ENCODE measurements at regions not wholly inside any gene's neighbourhood (a gene's known extent, or its start where the extent isn't known, plus 50 kb on each side); places are given as distances from the start of the nearest gene placed in this dataset.

DNA sequence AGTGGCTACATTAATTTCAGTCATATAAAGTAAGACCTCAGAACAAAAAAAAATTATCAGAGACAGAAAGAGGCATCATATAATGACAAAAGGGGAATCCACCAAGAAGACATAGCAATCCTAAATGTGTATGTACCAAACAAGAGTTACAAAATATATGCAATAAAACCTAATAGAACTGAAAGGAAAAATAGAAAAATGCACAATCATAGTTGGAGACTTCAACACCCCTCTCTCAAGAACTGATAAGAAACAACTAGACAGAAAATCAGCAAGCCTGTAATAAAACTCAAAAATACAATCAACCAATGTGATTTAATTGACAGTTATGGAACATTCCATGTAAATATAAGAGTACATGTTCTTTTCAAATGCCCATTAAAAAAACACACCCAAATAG is 61.3 kb upstream of the C16orf82 start:
- H3K9me3 ChIP-seq (ENCODE audit: insufficient read depth, low read length) = no peaks in the 10 kb centered on the region
- H3K4me2 ChIP-seq (ENCODE audit: low read length) = no peak overlapping the region
- H3K36me3 ChIP-seq (replicated peaks; ENCODE audit: low read depth, low read length) = no peaks in the 10 kb centered on the region
- no peak overlapping the region for H3K9ac ChIP-seq (ENCODE audit: low read length)
- no peaks in the 10 kb centered on the region for H3K4me1 ChIP-seq (ENCODE audit: low read length)
- no peak overlapping the region for H3K4me3 ChIP-seq (ENCODE audit: low read length)
- no peak overlapping the region for H2AFZ ChIP-seq (ENCODE audit: low read depth, low read length)
- no peak overlapping the region for H3K27ac ChIP-seq (ENCODE audit: low read length)
- no peaks in the 10 kb centered on the region for H3K79me2 ChIP-seq (ENCODE audit: low read length)
- no peak for TF ChIP-seq EZH2phosphoT487 (IDR thresholded peaks at IDR 0.05; ENCODE audit: low read depth)
- TF ChIP-seq, protein P1, sequence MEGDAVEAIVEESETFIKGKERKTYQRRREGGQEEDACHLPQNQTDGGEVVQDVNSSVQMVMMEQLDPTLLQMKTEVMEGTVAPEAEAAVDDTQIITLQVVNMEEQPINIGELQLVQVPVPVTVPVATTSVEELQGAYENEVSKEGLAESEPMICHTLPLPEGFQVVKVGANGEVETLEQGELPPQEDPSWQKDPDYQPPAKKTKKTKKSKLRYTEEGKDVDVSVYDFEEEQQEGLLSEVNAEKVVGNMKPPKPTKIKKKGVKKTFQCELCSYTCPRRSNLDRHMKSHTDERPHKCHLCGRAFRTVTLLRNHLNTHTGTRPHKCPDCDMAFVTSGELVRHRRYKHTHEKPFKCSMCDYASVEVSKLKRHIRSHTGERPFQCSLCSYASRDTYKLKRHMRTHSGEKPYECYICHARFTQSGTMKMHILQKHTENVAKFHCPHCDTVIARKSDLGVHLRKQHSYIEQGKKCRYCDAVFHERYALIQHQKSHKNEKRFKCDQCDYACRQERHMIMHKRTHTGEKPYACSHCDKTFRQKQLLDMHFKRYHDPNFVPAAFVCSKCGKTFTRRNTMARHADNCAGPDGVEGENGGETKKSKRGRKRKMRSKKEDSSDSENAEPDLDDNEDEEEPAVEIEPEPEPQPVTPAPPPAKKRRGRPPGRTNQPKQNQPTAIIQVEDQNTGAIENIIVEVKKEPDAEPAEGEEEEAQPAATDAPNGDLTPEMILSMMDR (IDR thresholded peaks at IDR 0.05; ENCODE audit: low read depth, low read length) = no peak
- no peaks in the 10 kb centered on the region for H4K20me1 ChIP-seq (ENCODE audit: insufficient read depth, low read length)
- H3K27me3 ChIP-seq (ENCODE audit: low read depth, low read length) = no peaks in the 10 kb centered on the region; the same call in 1 of the 2 replicates

Measured in OCI-LY3 (cell line).